BLaER1 (cell line): ENCODE measurements at regions not wholly inside any gene's neighbourhood (a gene's known extent, or its start where the extent isn't known, plus 50 kb on each side); places are given as distances from the start of the nearest gene placed in this dataset.
"Not testable (repeated sequence)": the region's sequence is repeated elsewhere in the genome, so short reads cannot be mapped to it uniquely, and the experiment has no call there.

Source experiments
- H3K27ac ChIP-seq: shearing (Covaris generic); formaldehyde crosslinking; 2 replicates; pipeline ENCODE4 v1.8.1; 2022
- H3K27me3 ChIP-seq: shearing (Covaris generic); formaldehyde crosslinking; 2 replicates; pipeline ENCODE4 v1.8.1; 2022
- H3K36me3 ChIP-seq: shearing (Covaris generic); formaldehyde crosslinking; 2 replicates; pipeline ENCODE4 v1.8.1; 2022
- H3K4me1 ChIP-seq: shearing (Covaris generic); formaldehyde crosslinking; 2 replicates; pipeline ENCODE4 v1.8.1; 2022
- H3K4me2 ChIP-seq: shearing (Covaris generic); formaldehyde crosslinking; 2 replicates; pipeline ENCODE4 v1.8.1; 2022
- H3K4me3 ChIP-seq: shearing (Covaris generic); formaldehyde crosslinking; 2 replicates; pipeline ENCODE4 v1.8.1; 2022
- H3K9ac ChIP-seq: shearing (Covaris generic); formaldehyde crosslinking; 2 replicates; pipeline ENCODE4 v1.8.1; 2022
- H3K9me3 ChIP-seq: shearing (Covaris generic); formaldehyde crosslinking; 2 replicates; pipeline ENCODE4 v1.8.1; 2022
- H4K20me1 ChIP-seq: shearing (Covaris generic); formaldehyde crosslinking; 2 replicates; pipeline ENCODE4 v1.8.1; 2022
- Cebpa-rat ChIP-seq: shearing (Covaris generic); IDR thresholded peaks from 2 replicates; pipeline ENCODE4 v1.8.1; 2022

- Histone ChIP-seq H3K27ac (no peak overlapping the region), H3K9me3 (peaks cover 12% of the 10 kb centered on the region), H3K4me2 (no peak overlapping the region), H3K9ac (no peak overlapping the region), H3K36me3 (no peaks in the 10 kb centered on the region), H3K27me3 (no peaks in the 10 kb centered on the region), H4K20me1 (no peaks in the 10 kb centered on the region), H3K4me3 (no peak overlapping the region), H3K4me1 (no peaks in the 10 kb centered on the region)
- no peak for TF ChIP-seq Cebpa-rat
Measured at GRCh38 chr11:100525635-100526034, 161.5 kb upstream of the ARHGAP42 start.

GRCh38 chr11:100528872-100529416 lies 158.1 kb upstream of the ARHGAP42 start:
- Histone ChIP-seq H3K4me3 (no peak overlapping the region), H3K36me3 (no peaks in the 10 kb centered on the region), H3K27me3 (no peaks in the 10 kb centered on the region), H3K9me3 (peaks cover 12% of the 10 kb centered on the region), H4K20me1 (no peaks in the 10 kb centered on the region), H3K9ac (no peak overlapping the region), H3K4me2 (no peak overlapping the region), H3K27ac (no peak overlapping the region), H3K4me1 (no peaks in the 10 kb centered on the region)
- no peak for TF ChIP-seq Cebpa-rat

- not testable (repeated sequence) for H3K9ac ChIP-seq, H3K27me3 ChIP-seq, H3K4me1 ChIP-seq, H3K4me3 ChIP-seq, H3K27ac ChIP-seq, H4K20me1 ChIP-seq, H3K9me3 ChIP-seq, H3K4me2 ChIP-seq, H3K36me3 ChIP-seq
Measured at GRCh38 chr11:100531290-100531689, 155.8 kb upstream of the ARHGAP42 start.

- Histone ChIP-seq H3K4me1 (no peaks in the 10 kb centered on the region), H3K9ac (no peak overlapping the region), H3K4me3 (no peak overlapping the region), H3K36me3 (no peaks in the 10 kb centered on the region), H3K9me3 (no peaks in the 10 kb centered on the region), H3K27ac (no peak overlapping the region), H3K4me2 (no peak overlapping the region), H4K20me1 (no peaks in the 10 kb centered on the region), H3K27me3 (no peaks in the 10 kb centered on the region)
- no peak for TF ChIP-seq Cebpa-rat
Measured at GRCh38 chr11:100536979-100537378, 150.1 kb upstream of the ARHGAP42 start.

- Histone ChIP-seq H3K9me3 (no peaks in the 10 kb centered on the region), H3K4me3 (no peak overlapping the region)
- TF ChIP-seq Cebpa-rat: no peak
Measured at GRCh38 chr11:100543386-100543785, 143.7 kb upstream of the ARHGAP42 start.

GRCh38 chr11:100545556-100545955 lies 141.5 kb upstream of the ARHGAP42 start:
- no peaks in the 10 kb centered on the region for H3K36me3 ChIP-seq
- no peak overlapping the region for H3K4me2 ChIP-seq
- no peaks in the 10 kb centered on the region for H3K4me1 ChIP-seq
- no peak for TF ChIP-seq Cebpa-rat
- H3K9me3 ChIP-seq: no peaks in the 10 kb centered on the region
- no peaks in the 10 kb centered on the region for H3K27me3 ChIP-seq
- no peak overlapping the region for H3K27ac ChIP-seq
- H3K4me3 ChIP-seq: no peak overlapping the region
- H4K20me1 ChIP-seq: no peaks in the 10 kb centered on the region
- no peak overlapping the region for H3K9ac ChIP-seq

More at GRCh38 chr11:100543386-100543785, 143.7 kb upstream of the ARHGAP42 start:
- Histone ChIP-seq H3K27me3 (no peaks in the 10 kb centered on the region), H4K20me1 (no peaks in the 10 kb centered on the region), H3K4me1 (no peaks in the 10 kb centered on the region), H3K9ac (no peak overlapping the region), H3K36me3 (no peaks in the 10 kb centered on the region), H3K4me2 (no peak overlapping the region), H3K27ac (no peak overlapping the region)

- Histone ChIP-seq H3K9ac (no peak overlapping the region), H3K4me3 (no peak overlapping the region), H4K20me1 (no peaks in the 10 kb centered on the region), H3K4me2 (no peak overlapping the region), H3K27me3 (no peaks in the 10 kb centered on the region), H3K4me1 (no peaks in the 10 kb centered on the region), H3K9me3 (no peaks in the 10 kb centered on the region), H3K27ac (no peak overlapping the region), H3K36me3 (no peaks in the 10 kb centered on the region)
- TF ChIP-seq Cebpa-rat: no peak
Measured at GRCh38 chr11:100545970-100546369, 141.1 kb upstream of the ARHGAP42 start.

- Histone ChIP-seq H3K4me2 (no peak overlapping the region), H3K27ac (no peak overlapping the region), H3K4me3 (no peak overlapping the region), H3K9me3 (no peaks in the 10 kb centered on the region), H3K27me3 (no peaks in the 10 kb centered on the region), H3K9ac (no peak overlapping the region), H3K4me1 (no peaks in the 10 kb centered on the region), H4K20me1 (no peaks in the 10 kb centered on the region), H3K36me3 (no peaks in the 10 kb centered on the region)
- TF ChIP-seq Cebpa-rat: no peak
Measured at GRCh38 chr11:100546714-100547113, 140.4 kb upstream of the ARHGAP42 start.

- H4K20me1 ChIP-seq: no peaks in the 10 kb centered on the region
- TF ChIP-seq Cebpa-rat: no peak
- H3K9ac ChIP-seq: no peak overlapping the region
- H3K4me3 ChIP-seq: no peak overlapping the region
- no peaks in the 10 kb centered on the region for H3K36me3 ChIP-seq
- no peaks in the 10 kb centered on the region for H3K9me3 ChIP-seq
- no peaks in the 10 kb centered on the region for H3K27me3 ChIP-seq
- no peak overlapping the region for H3K27ac ChIP-seq
- H3K4me1 ChIP-seq: no peaks in the 10 kb centered on the region
- H3K4me2 ChIP-seq: no peak overlapping the region
Measured at GRCh38 chr11:100550298-100550697, 136.8 kb upstream of the ARHGAP42 start.

- Histone ChIP-seq H3K9ac (no peak overlapping the region), H3K4me3 (no peak overlapping the region), H3K27me3 (no peaks in the 10 kb centered on the region), H3K27ac (no peak overlapping the region), H3K9me3 (no peaks in the 10 kb centered on the region), H3K4me2 (no peak overlapping the region), H3K4me1 (no peaks in the 10 kb centered on the region), H3K36me3 (no peaks in the 10 kb centered on the region), H4K20me1 (no peaks in the 10 kb centered on the region)
- TF ChIP-seq Cebpa-rat: no peak
Measured at GRCh38 chr11:100550912-100551632, 136.0 kb upstream of the ARHGAP42 start.
